ENCODE measurements at regions not wholly inside any gene's neighbourhood (a gene's known extent, or its start where the extent isn't known, plus 50 kb on each side); places are given as distances from the start of the nearest gene placed in this dataset.

- Mint-ChIP-seq H3K9me3 (peaks cover 0 to 10% (median 5%) of the 10 kb centered on the region in 7 donors), H3K27ac (no peak overlapping the region), H3K4me3 (no peak overlapping the region), H3K36me3 (no peaks in the 10 kb centered on the region), H3K4me1 (no peaks in the 10 kb centered on the region), H3K27me3 (ENCODE audit: low read depth in 3 of 3) (peaks cover 0 to 2% (median 0%) of the 10 kb centered on the region in 3 donors)
- no peak for TF ChIP-seq CTCF (IDR thresholded peaks at IDR 0.05)
- Histone ChIP-seq H3K27ac (ENCODE audit: low read depth in 1 of 2, low read length in 2 of 2) (no peak overlapping the region), H3K27me3 (ENCODE audit: control insufficient read depth in 2 of 2, insufficient read depth in 2 of 2, low read length in 2 of 2) (no peaks in the 10 kb centered on the region), H3K79me2 (ENCODE audit: insufficient read depth, low read length) (no peaks in the 10 kb centered on the region), H3K4me3 (replicated peaks in 1 of 3; ENCODE audit: low read depth in 2 of 3, low read length in 3 of 3) (no peak overlapping the region), H3K9me3 (replicated peaks in 1 of 2; ENCODE audit: control insufficient read depth in 1 of 2, insufficient read depth in 1 of 2, low read length in 2 of 2) (peaks cover 8 to 16% of the 10 kb centered on the region in 2 donors), H3K9ac (ENCODE audit: insufficient read depth, low read length, poor library complexity, severe bottlenecking) (no peak overlapping the region), H3K36me3 (replicated peaks in 1 of 2; ENCODE audit: control insufficient read depth in 1 of 2, insufficient read depth in 2 of 2, low read length in 2 of 2) (no peaks in the 10 kb centered on the region), H2AFZ (ENCODE audit: insufficient read depth, low read depth, low read length, poor library complexity, severe bottlenecking) (no peak overlapping the region), H3K4me2 (replicated peaks; ENCODE audit: extremely low read depth, low read length, poor library complexity, severe bottlenecking) (no peak overlapping the region), H4K20me1 (ENCODE audit: insufficient read depth, low read length) (no peaks in the 10 kb centered on the region), H3K4me1 (ENCODE audit: control insufficient read depth in 1 of 2, insufficient read depth in 2 of 2, low read length in 2 of 2) (no peaks in the 10 kb centered on the region)
- no CpG with 5 or more reads among the region's 1 CpG for WGBS (ENCODE audit: insufficient coverage)
- DNase-seq: no peak
- intact Hi-C loops (cut with micrococcal nuclease): no loop called here
Observed at GRCh38 chr1:73042403-73042802, 760.1 kb upstream of the NEGR1 start.

- peaks cover 0 to 2% (median 0%) of the 10 kb centered on the region in 3 donors for H3K27me3 Mint-ChIP-seq (ENCODE audit: low read depth in 3 of 3)
- intact Hi-C loops (cut with micrococcal nuclease): no loop called here
- DNase-seq: no peak
Observed at GRCh38 chr1:73040811-73041210, 758.5 kb upstream of the NEGR1 start.

More at GRCh38 chr1:73040811-73041210, 758.5 kb upstream of the NEGR1 start:
- Histone ChIP-seq H3K9ac (ENCODE audit: insufficient read depth, low read length, poor library complexity, severe bottlenecking) (no peak overlapping the region), H3K36me3 (replicated peaks in 1 of 2; ENCODE audit: control insufficient read depth in 1 of 2, insufficient read depth in 2 of 2, low read length in 2 of 2) (no peaks in the 10 kb centered on the region), H3K4me1 (ENCODE audit: control insufficient read depth in 1 of 2, insufficient read depth in 2 of 2, low read length in 2 of 2) (no peaks in the 10 kb centered on the region), H2AFZ (ENCODE audit: insufficient read depth, low read depth, low read length, poor library complexity, severe bottlenecking) (no peak overlapping the region), H3K4me2 (replicated peaks; ENCODE audit: extremely low read depth, low read length, poor library complexity, severe bottlenecking) (no peak overlapping the region), H3K79me2 (ENCODE audit: insufficient read depth, low read length) (no peaks in the 10 kb centered on the region), H4K20me1 (ENCODE audit: insufficient read depth, low read length) (no peaks in the 10 kb centered on the region), H3K4me3 (replicated peaks in 1 of 3; ENCODE audit: low read depth in 2 of 3, low read length in 3 of 3) (no peak overlapping the region), H3K27ac (ENCODE audit: low read depth in 1 of 2, low read length in 2 of 2) (no peak overlapping the region), H3K9me3 (replicated peaks in 1 of 2; ENCODE audit: control insufficient read depth in 1 of 2, insufficient read depth in 1 of 2, low read length in 2 of 2) (peaks cover 8 to 16% of the 10 kb centered on the region in 2 donors), H3K27me3 (ENCODE audit: control insufficient read depth in 2 of 2, insufficient read depth in 2 of 2, low read length in 2 of 2) (no peaks in the 10 kb centered on the region)
- TF ChIP-seq CTCF (IDR thresholded peaks at IDR 0.05): no peak
- H3K36me3 Mint-ChIP-seq: no peaks in the 10 kb centered on the region
- no CpG with 5 or more reads among the region's 1 CpG for WGBS (ENCODE audit: insufficient coverage)
- no peaks in the 10 kb centered on the region for H3K4me1 Mint-ChIP-seq
- H3K4me3 Mint-ChIP-seq: no peak overlapping the region
- H3K27ac Mint-ChIP-seq: no peak overlapping the region
- peaks cover 0 to 10% (median 5%) of the 10 kb centered on the region in 7 donors for H3K9me3 Mint-ChIP-seq
